Activated T-helper 17 cell treated with anti-CD3 and anti-CD28 coated beads, Interleukin-2, amount 50 U/mL, for 72 hours (primary cell): ENCODE measurements at regions not wholly inside any gene's neighbourhood (a gene's known extent, or its start where the extent isn't known, plus 50 kb on each side); places are given as distances from the start of the nearest gene placed in this dataset.

ENCODE experiments used
- ATAC-seq: fragments of 150-1000 bp; cut with Tn5 transposase; replicated peaks from 2 replicates; pipeline ENCODE4 v1.10.0; 2021; ENCODE audit warnings: mild to moderate bottlenecking, moderate library complexity
- H3K27ac Mint-ChIP-seq: one replicate; pipeline ENCODE4 v1.8.0; 2022; ENCODE audit warnings: mixed read lengths
- H3K27me3 Mint-ChIP-seq: one replicate; pipeline ENCODE4 v1.8.0; 2022; ENCODE audit warnings: mixed read lengths
- H3K36me3 Mint-ChIP-seq: one replicate; pipeline ENCODE4 v1.8.0; 2022; ENCODE audit warnings: low read depth, mild to moderate bottlenecking, mixed read lengths
- H3K4me1 Mint-ChIP-seq: one replicate; pipeline ENCODE4 v1.8.0; 2022; ENCODE audit warnings: mixed read lengths
- H3K4me3 Mint-ChIP-seq: one replicate; pipeline ENCODE4 v1.8.0; 2022; ENCODE audit warnings: mild to moderate bottlenecking, mixed read lengths
- H3K9me3 Mint-ChIP-seq: one replicate; pipeline ENCODE4 v1.8.0; 2022; ENCODE audit warnings: mixed read lengths

DNA sequence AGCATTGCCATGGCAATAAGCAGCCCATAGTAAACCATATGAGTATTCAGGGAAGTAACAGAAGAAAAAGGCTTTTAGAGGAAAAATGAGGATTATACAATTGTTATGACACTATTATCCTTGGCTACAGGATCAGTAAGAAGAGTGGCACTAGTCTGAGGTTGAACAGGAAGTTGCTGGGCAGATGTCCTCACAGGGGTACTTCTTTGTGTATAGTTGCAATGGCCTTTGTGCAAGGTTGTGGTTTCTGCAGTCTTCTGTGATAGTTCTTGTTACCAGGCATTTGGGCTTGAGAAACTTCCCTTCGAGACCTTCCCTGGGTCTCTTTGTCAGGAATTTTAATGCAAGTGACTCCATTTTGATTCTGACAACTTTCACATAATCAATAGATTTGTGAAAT lies 100.6 kb upstream of the ATP11B start:
- Mint-ChIP-seq H3K9me3 (no peaks in the 10 kb centered on the region), H3K4me1 (no peaks in the 10 kb centered on the region), H3K27ac (no peak overlapping the region), H3K27me3 (peaks cover 13% of the 10 kb centered on the region), H3K36me3 (no peaks in the 10 kb centered on the region), H3K4me3 (no peak overlapping the region)
- no peak for ATAC-seq

DNA sequence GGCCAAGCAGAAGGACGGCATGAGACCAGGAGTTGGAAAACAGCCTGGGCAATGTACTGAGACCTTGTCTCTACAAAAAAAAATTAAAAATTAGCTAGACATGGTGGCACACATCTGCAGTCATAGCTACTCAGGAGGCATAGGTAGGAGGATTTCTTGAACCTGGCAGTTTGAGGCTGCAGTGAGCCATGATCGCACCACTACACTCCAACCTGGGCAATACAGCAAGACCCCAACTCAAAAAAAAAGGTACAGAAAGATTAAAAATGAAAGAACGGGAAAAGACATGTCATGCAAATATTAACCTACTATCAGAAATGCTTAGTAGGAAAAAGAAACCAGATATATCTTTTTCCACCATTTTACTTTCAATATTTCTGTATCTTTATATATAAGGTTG lies 99.6 kb upstream of the ATP11B start:
- Mint-ChIP-seq H3K27me3 (peaks cover 9% of the 10 kb centered on the region), H3K36me3 (no peaks in the 10 kb centered on the region), H3K27ac (no peak overlapping the region), H3K4me1 (no peaks in the 10 kb centered on the region), H3K9me3 (no peaks in the 10 kb centered on the region), H3K4me3 (no peak overlapping the region)
- no peak for ATAC-seq

DNA sequence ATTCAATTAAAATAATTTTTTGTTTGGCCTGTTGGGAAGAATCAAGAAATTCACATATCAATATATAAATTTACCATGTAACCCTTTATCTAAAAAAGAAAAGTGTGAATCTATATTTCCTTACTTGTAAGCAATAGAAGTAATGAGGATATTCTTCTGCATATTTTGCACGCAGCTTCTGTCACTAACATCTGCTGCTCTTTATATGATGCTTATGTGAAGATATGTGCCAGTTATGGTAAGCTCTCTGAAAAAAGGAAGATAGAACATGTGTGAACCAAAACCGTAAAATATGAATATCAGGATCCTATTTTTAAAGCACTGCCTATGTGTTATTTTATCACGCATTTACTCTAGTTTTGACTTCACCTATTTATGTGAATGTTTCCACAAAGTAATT lies 96.4 kb upstream of the ATP11B start:
- no peak for ATAC-seq
- no peak overlapping the region for H3K27ac Mint-ChIP-seq
- no peaks in the 10 kb centered on the region for H3K36me3 Mint-ChIP-seq

DNA sequence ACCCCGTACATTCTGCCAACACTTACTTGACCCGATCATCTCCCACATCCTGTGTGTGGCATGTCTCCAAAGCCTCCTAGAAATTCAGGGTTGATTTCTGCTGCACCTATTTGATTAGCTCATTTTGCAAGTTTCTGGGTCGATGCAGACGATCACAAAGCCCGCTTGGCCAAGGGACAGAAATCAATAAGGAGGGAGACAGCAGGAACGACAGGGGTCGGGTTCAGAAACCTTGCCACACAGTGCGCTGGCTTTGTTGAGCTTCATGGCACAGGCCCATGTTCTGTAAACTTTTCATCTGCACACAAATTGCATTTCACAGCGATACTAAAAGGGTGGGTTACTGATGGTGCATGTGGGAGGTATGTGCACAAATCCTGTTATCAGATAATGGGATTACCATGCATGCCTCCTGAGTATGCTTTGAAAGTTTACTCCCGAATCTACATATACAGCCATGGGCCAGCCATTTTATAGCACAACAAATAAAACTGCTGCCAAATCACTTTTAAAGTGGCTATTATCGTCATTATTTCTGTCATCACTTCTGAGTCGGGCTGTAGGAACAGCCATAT lies 95.9 kb upstream of the ATP11B start:
- H3K27ac Mint-ChIP-seq, result no peak overlapping the region
- H3K27me3 Mint-ChIP-seq, result peaks cover 9% of the 10 kb centered on the region
- no peak overlapping the region for H3K4me3 Mint-ChIP-seq
- no peaks in the 10 kb centered on the region for H3K36me3 Mint-ChIP-seq
- ATAC-seq, result no peak
- no peaks in the 10 kb centered on the region for H3K9me3 Mint-ChIP-seq
- H3K4me1 Mint-ChIP-seq, result no peaks in the 10 kb centered on the region

More for the DNA sequence above, 96.4 kb upstream of the ATP11B start:
- peaks cover 5% of the 10 kb centered on the region for H3K27me3 Mint-ChIP-seq
- H3K9me3 Mint-ChIP-seq, result no peaks in the 10 kb centered on the region
- H3K4me3 Mint-ChIP-seq, result no peak overlapping the region
- no peaks in the 10 kb centered on the region for H3K4me1 Mint-ChIP-seq

DNA sequence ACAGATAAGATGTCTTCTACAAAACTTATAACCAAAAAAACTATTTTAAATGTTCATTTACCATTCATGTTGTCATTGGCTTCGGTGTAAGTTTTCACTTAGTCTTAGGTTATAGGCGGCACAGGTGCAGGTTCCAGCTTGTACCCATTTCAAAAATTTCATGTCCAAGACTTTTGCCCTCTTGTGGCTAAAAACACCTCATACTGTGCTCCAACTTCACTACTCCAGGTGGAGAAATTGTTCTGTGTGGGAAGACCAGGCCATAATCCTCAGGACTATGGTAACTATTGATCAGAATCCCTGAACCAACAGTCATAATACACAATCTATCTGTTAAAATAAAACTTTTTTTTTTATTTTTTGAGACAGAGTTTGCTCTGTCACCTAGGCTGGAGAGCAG lies 95.2 kb upstream of the ATP11B start:
- Mint-ChIP-seq H3K27ac (no peak overlapping the region), H3K9me3 (no peaks in the 10 kb centered on the region), H3K36me3 (no peaks in the 10 kb centered on the region), H3K27me3 (peaks cover 9% of the 10 kb centered on the region), H3K4me1 (no peaks in the 10 kb centered on the region), H3K4me3 (no peak overlapping the region)
- no peak for ATAC-seq

DNA sequence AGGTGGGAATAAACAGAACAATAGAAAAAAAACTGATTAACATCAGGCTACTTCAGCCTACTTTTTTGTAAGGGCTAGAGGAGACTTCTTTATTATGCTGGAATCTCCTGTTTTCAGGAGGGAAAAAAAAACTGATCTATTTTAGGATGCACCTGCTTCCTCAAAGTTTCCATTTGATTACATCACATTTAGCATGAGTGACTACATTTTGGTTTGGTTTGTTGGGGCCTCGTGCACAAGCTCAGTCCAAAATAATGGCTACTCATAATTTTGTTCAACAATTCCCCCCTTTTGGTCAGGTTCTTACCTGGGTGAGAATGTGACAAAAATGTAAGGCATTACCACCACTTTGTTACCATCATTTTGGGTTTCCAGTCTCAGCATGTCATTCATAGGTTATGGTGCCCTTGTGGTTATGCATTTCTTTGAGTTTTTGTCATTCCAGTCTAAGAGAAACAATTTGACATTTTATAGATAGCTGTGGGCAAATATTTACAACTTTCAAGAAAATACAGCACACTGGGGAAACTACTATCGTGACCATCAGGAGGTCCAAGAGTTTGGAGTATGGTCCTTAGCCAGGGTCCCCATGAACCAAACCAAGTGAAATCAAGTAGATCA lies 93.6 kb upstream of the ATP11B start:
- no peak overlapping the region for H3K4me3 Mint-ChIP-seq
- no peak overlapping the region for H3K27ac Mint-ChIP-seq
- no peaks in the 10 kb centered on the region for H3K9me3 Mint-ChIP-seq
- ATAC-seq, result no peak
- H3K4me1 Mint-ChIP-seq, result no peaks in the 10 kb centered on the region
- H3K36me3 Mint-ChIP-seq, result no peaks in the 10 kb centered on the region
- peaks cover 9% of the 10 kb centered on the region for H3K27me3 Mint-ChIP-seq

DNA sequence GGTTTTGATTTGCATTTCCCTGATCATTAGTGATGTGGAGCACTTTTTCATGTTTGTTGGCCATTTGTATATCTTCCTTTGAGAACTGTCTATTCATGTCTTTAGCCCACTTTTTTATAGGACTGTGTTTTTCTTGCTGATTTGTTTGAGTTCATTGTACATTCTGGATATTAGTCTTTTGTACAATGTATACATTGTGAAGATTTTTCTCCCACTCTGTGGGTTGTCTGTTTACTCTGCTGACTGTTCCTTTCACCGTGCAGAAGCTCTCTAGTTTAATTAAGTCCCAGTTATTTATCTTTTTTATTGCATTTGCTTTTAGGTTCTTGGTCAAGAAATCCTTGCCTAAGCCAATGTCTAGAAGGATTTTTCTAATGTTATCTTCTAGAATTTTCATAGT lies 91.1 kb upstream of the ATP11B start:
- H3K27ac Mint-ChIP-seq, result no peak overlapping the region
- no peaks in the 10 kb centered on the region for H3K36me3 Mint-ChIP-seq
- ATAC-seq, result no peak
- H3K27me3 Mint-ChIP-seq, result peaks cover 9% of the 10 kb centered on the region
- H3K9me3 Mint-ChIP-seq, result no peaks in the 10 kb centered on the region
- no peak overlapping the region for H3K4me3 Mint-ChIP-seq
- H3K4me1 Mint-ChIP-seq, result no peaks in the 10 kb centered on the region

DNA sequence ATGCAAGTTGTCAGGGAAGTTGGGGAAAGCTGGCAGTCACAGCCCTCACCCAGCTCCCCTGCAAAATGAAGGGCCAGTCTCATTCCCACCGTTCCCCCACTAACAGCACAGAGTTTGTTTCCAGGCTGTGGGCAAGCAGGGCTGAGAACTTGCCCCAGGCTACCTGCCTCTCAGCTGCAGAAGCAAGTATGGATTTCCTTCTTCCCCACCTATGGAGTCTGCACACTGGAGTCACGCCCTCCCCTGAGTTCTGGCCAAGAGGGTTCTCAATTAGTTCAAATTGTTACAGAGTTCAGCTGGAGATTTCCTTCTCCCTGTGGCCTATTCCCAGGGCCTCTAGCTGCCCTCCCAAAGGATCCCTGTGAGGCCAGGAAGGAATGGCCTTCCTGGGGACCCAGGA lies 90.1 kb upstream of the ATP11B start:
- H3K36me3 Mint-ChIP-seq, result no peaks in the 10 kb centered on the region
- H3K9me3 Mint-ChIP-seq, result no peaks in the 10 kb centered on the region
- H3K27ac Mint-ChIP-seq, result no peak overlapping the region
- H3K4me1 Mint-ChIP-seq, result no peaks in the 10 kb centered on the region
- no peak overlapping the region for H3K4me3 Mint-ChIP-seq
- ATAC-seq, result no peak
- peaks cover 9% of the 10 kb centered on the region for H3K27me3 Mint-ChIP-seq

DNA sequence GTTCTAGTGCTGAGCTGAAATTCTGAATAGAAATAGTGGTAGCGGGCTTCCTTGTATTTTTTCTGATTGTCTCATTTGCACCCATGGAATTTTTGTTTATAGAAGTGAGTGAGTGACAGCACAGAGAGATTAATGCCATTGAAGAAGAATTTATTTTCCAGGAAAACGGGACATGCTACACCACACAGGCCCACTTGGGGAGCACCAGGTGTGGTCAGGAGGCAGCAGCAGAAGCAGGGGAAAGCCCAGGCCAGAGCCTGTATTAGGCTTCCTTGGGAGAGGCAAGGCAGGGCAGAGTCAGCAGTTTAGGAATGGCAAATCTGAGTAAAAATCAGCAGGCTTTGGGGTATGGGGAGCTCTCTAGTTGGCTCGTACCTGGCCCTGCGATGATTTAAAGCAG lies 88.4 kb upstream of the ATP11B start:
- Mint-ChIP-seq H3K9me3 (no peaks in the 10 kb centered on the region), H3K4me1 (no peaks in the 10 kb centered on the region), H3K27ac (no peak overlapping the region), H3K27me3 (peaks cover 9% of the 10 kb centered on the region), H3K4me3 (no peak overlapping the region), H3K36me3 (no peaks in the 10 kb centered on the region)
- ATAC-seq, result no peak

DNA sequence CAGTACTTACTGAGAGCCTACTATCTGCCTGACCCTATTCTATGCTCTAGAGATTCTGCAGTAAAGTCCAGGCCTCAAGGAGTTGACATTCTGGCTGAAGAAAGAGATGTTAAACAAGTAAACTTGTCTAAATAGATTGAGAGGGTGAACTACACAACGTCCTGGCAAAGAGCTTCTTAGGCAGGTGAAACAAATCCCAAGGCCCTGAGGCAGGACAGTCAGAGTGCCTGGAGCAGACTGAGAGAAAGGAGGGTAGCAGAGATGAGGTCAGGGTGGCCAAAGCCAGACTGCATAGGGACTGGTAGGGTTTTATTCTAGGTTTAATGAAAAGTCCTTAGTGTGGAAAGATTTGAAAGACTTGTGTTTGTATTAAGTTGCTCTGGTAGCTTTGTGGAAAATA lies 84.5 kb upstream of the ATP11B start:
- peaks cover 10% of the 10 kb centered on the region for H3K27me3 Mint-ChIP-seq
- H3K4me1 Mint-ChIP-seq, result no peaks in the 10 kb centered on the region
- H3K36me3 Mint-ChIP-seq, result no peaks in the 10 kb centered on the region
- no peak for ATAC-seq
- no peak overlapping the region for H3K27ac Mint-ChIP-seq
- H3K4me3 Mint-ChIP-seq, result no peak overlapping the region
- no peaks in the 10 kb centered on the region for H3K9me3 Mint-ChIP-seq

DNA sequence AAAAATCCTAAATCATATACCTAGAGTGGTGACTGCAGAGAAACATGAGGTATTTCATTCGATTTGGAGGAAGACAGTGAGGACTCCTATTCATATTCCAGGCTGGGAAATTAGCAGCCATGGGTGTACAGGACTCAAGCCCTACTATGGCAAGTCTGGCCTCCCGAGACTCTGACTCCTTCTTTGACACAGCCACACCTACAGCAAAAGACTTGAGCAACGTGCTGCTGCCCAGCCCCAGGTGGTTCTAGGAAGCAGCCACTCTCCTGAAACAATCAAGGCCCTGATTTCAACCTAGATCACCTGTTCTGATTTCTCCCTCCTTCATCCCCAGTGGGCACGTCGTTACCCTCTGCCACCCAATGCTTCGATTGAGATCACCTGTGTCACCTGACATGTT lies 84.0 kb upstream of the ATP11B start:
- Mint-ChIP-seq H3K4me3 (no peak overlapping the region), H3K27me3 (peaks cover 10% of the 10 kb centered on the region), H3K9me3 (no peaks in the 10 kb centered on the region), H3K4me1 (no peaks in the 10 kb centered on the region), H3K27ac (no peak overlapping the region), H3K36me3 (no peaks in the 10 kb centered on the region)
- no peak for ATAC-seq

DNA sequence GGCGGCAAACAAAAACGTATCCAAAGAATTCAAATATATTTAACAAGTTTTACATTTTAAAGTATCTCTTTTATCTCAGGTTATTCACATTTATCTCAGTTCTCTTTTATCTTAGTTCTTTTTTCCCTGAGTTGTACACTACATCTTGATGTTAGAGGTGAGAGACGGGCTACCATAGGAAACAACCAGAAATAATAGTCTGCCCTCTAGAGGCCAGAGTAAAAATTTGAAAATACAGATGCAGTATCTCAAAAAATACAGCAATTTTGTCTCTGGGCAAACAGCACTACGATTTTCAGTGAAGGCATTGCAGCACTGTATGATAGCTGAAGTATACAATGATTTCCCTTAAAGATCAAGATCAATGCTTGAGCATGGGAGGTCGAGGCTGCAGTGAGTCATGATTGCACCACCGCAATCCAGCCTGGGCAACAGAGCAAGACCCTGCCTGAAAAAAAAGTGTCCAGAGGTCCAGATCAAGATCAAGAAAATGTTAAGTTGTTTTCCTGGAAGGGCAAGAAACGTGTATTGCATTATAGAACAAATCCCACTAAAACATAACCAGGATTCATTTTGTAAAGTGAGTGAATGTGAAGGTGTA lies 82.6 kb upstream of the ATP11B start:
- H3K9me3 Mint-ChIP-seq, result no peaks in the 10 kb centered on the region
- peak; percentile 56 for ATAC-seq
- H3K27me3 Mint-ChIP-seq, result peaks cover 5% of the 10 kb centered on the region
- H3K4me1 Mint-ChIP-seq, result no peaks in the 10 kb centered on the region
- H3K36me3 Mint-ChIP-seq, result no peaks in the 10 kb centered on the region
- H3K4me3 Mint-ChIP-seq, result no peak overlapping the region
- no peak overlapping the region for H3K27ac Mint-ChIP-seq

DNA sequence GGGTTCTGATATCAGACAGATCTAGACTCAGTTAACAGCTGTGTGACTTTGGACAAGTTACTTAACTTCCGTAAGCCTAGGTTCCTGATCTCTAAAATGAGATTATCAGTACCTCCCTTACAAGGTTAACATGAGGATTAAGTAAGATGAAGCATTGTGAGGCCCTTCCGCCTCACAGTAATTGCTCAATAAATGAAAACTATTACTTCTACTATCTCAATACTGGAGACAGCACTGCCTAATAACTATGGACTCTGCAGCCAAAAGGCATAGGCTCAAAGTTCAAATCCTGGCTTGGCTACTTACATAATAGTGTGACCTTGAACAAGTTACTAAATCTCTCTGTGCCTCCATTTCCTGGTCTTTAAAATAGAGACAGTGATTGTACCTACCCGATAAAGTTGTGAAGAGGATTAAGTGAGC lies 82.0 kb upstream of the ATP11B start:
- Mint-ChIP-seq H3K36me3 (no peaks in the 10 kb centered on the region), H3K27me3 (peaks cover 5% of the 10 kb centered on the region), H3K4me1 (peaks cover 2% of the 10 kb centered on the region), H3K4me3 (no peak overlapping the region), H3K27ac (no peak overlapping the region), H3K9me3 (no peaks in the 10 kb centered on the region)
- ATAC-seq, result no peak

DNA sequence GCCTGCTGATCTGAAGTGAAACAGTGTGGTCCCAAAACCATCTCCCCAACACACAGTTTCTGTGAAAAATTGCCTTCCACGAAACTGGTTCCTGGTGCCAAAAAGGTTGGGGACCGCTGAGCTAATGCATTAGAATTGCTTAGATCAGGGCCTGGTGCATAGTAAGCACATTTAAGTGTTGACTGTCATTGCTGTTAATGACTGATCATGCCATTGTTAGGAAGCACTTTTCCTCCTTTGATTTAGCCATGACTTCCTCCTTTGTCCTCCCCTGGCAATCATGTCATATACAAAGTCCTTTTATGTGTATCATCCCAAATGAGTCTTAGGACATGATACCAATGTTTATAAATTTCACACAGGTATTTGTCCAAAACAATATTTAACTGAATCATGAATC lies 81.5 kb upstream of the ATP11B start:
- peaks cover 5% of the 10 kb centered on the region for H3K27me3 Mint-ChIP-seq
- H3K4me3 Mint-ChIP-seq, result no peak overlapping the region
- ATAC-seq, result no peak
- H3K27ac Mint-ChIP-seq, result no peak overlapping the region
- no peaks in the 10 kb centered on the region for H3K36me3 Mint-ChIP-seq
- no peaks in the 10 kb centered on the region for H3K9me3 Mint-ChIP-seq
- peaks cover 5% of the 10 kb centered on the region for H3K4me1 Mint-ChIP-seq

DNA sequence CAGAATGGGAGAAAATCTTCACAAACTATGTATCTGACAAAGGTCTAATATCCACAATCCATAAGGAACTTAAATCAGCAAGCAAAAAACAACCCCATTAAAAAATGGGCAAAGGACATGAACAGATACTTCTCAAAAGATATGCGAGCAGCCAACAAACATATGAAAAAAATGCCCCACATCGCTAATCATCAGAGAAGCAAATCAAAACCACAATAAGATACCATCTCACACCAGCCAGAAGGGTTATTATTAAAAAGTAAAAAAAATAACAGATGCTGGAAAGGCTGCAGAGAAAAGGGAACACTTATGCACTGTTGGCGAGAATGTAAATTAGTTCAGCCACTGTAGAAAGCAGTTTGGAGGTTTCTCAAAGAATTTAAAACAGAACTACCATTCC lies 80.2 kb upstream of the ATP11B start:
- no peak overlapping the region for H3K4me3 Mint-ChIP-seq
- H3K27ac Mint-ChIP-seq, result no peak overlapping the region
- no peak for ATAC-seq
- H3K36me3 Mint-ChIP-seq, result no peaks in the 10 kb centered on the region
- no peaks in the 10 kb centered on the region for H3K9me3 Mint-ChIP-seq
- H3K27me3 Mint-ChIP-seq, result peaks cover 5% of the 10 kb centered on the region
- peaks cover 5% of the 10 kb centered on the region for H3K4me1 Mint-ChIP-seq
